Loucy (cell line): ENCODE measurements at regions not wholly inside any gene's neighbourhood (a gene's known extent, or its start where the extent isn't known, plus 50 kb on each side); places are given as distances from the start of the nearest gene placed in this dataset.

Experiments
- EZH2phosphoT487 ChIP-seq: fragments of 200-600 bp; IDR thresholded peaks from 2 replicates; pipeline ENCODE4 v1.6.1; 2018; ENCODE audit warnings: antibody characterized with exemption, mild to moderate bottlenecking, moderate library complexity, borderline replicate concordance
- TF ChIP-seq, protein P1 (sequence below): fragments of 200-600 bp; sonication (generic); conservative IDR thresholded peaks from 2 replicates; pipeline ENCODE4 v1.5.1; 2014; ENCODE audit warnings: mild to moderate bottlenecking, antibody characterized with exemption, low read length

DNA sequence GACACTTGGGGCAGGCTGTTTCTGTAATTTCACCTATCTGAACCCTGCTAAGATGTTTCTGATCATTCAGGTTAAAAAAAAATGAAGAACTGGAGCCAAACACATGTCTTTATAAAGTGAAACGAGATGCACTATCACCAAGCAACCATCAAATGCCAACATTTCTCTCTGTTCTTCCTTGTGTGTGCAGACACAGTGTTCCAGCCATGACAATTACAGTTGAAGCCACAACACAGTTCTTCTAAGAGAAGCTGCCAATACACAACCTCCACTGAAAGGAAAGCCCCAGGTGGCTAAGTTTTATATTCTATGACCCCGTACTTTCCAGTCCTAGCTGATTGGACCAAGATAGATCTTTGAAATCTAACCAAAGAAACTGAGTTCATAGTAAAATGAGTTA is 181.8 kb downstream of the RAD51AP2 start:
- TF ChIP-seq, protein P1, sequence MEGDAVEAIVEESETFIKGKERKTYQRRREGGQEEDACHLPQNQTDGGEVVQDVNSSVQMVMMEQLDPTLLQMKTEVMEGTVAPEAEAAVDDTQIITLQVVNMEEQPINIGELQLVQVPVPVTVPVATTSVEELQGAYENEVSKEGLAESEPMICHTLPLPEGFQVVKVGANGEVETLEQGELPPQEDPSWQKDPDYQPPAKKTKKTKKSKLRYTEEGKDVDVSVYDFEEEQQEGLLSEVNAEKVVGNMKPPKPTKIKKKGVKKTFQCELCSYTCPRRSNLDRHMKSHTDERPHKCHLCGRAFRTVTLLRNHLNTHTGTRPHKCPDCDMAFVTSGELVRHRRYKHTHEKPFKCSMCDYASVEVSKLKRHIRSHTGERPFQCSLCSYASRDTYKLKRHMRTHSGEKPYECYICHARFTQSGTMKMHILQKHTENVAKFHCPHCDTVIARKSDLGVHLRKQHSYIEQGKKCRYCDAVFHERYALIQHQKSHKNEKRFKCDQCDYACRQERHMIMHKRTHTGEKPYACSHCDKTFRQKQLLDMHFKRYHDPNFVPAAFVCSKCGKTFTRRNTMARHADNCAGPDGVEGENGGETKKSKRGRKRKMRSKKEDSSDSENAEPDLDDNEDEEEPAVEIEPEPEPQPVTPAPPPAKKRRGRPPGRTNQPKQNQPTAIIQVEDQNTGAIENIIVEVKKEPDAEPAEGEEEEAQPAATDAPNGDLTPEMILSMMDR, result no peak
- no peak for TF ChIP-seq EZH2phosphoT487
